ENCODE measurements at regions not wholly inside any gene's neighbourhood (a gene's known extent, or its start where the extent isn't known, plus 50 kb on each side); places are given as distances from the start of the nearest gene placed in this dataset.

GRCh38 chr5:72633041-72633445 is 125.8 kb upstream of the ZNF366 start:
- H3K27me3 ChIP-seq (ENCODE audit: insufficient read depth, poor library complexity, severe bottlenecking) = no peaks in the 10 kb centered on the region
- no peak overlapping the region for H3K4me3 ChIP-seq (ENCODE audit: severe bottlenecking)
- H3K4me1 ChIP-seq (ENCODE audit: insufficient read depth, poor library complexity, severe bottlenecking) = no peaks in the 10 kb centered on the region
- no peak for DNase-seq (ENCODE audit: low spot score)
- no peaks in the 10 kb centered on the region for H3K9me3 ChIP-seq (ENCODE audit: severe bottlenecking)
- no peak overlapping the region for H3K27ac ChIP-seq (ENCODE audit: poor library complexity, severe bottlenecking)
- no peak for TF ChIP-seq CTCF (IDR thresholded peaks at IDR 0.05; ENCODE audit: poor library complexity, severe bottlenecking)
- no peak for ATAC-seq (ENCODE audit: low read depth)
- no peaks in the 10 kb centered on the region for H3K36me3 ChIP-seq (ENCODE audit: low read depth)

DNA sequence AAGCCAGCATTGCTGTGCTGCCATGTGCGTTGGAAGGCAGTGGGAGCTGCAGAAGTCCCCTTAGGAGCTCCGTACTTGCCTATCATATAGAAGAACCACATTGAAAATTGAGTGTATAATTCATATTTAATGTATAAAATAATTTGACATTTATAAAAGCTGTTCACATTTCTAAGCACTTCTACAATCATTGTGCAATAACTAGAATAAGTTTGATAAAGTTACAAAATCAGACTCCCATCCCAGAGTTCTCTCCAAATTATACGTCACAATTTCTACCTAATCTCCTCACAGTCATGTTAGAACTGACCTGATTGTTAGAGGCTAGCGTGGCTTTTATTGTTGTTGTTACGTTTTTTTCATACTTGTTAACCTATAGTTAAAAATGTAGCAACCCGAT is 123.5 kb upstream of the ZNF366 start:
- Histone ChIP-seq H3K27ac (ENCODE audit: poor library complexity, severe bottlenecking) (no peak overlapping the region), H3K36me3 (ENCODE audit: low read depth) (no peaks in the 10 kb centered on the region), H3K4me1 (ENCODE audit: insufficient read depth, poor library complexity, severe bottlenecking) (no peaks in the 10 kb centered on the region), H3K4me3 (ENCODE audit: severe bottlenecking) (no peak overlapping the region), H3K9me3 (ENCODE audit: severe bottlenecking) (no peaks in the 10 kb centered on the region), H3K27me3 (ENCODE audit: insufficient read depth, poor library complexity, severe bottlenecking) (no peaks in the 10 kb centered on the region)
- no peak for ATAC-seq (ENCODE audit: low read depth)
- TF ChIP-seq CTCF (IDR thresholded peaks at IDR 0.05; ENCODE audit: poor library complexity, severe bottlenecking) = no peak
- no peak for DNase-seq (ENCODE audit: low spot score)

GRCh38 chr5:72630081-72630480 is 122.9 kb upstream of the ZNF366 start:
- ATAC-seq (ENCODE audit: low read depth) = no peak

DNA sequence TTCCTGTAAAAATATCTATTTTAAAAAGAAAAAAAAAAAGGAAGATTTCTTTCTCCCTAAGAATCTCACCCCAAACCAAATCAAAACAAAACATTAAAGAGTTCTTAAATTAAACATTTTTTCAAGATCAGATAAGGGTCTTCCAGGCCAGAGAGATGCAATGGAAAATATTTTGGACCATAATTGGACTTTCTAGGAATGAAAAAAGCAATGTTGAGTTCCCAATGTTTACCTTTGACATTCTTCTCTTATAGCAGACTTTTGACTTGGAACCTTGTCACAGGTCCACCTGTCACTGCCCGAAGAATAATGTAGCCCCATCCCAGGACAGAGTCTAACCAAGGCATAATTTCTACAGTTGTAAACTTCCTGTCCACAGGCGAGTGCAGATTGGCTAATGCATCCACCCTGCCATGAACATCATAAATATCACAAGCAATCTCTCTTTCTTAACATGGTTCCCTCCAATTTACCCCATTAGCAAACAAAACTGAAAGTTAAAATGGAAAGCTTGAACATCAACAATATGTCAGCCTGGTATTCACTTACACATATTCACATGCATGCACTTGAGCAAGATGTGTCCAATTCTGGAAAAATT is 121.7 kb upstream of the ZNF366 start:
- Histone ChIP-seq H3K27ac (ENCODE audit: poor library complexity, severe bottlenecking) (no peak overlapping the region), H3K9me3 (ENCODE audit: severe bottlenecking) (no peaks in the 10 kb centered on the region), H3K27me3 (ENCODE audit: insufficient read depth, poor library complexity, severe bottlenecking) (no peaks in the 10 kb centered on the region), H3K4me3 (ENCODE audit: severe bottlenecking) (no peak overlapping the region), H3K36me3 (ENCODE audit: low read depth) (no peaks in the 10 kb centered on the region), H3K4me1 (ENCODE audit: insufficient read depth, poor library complexity, severe bottlenecking) (peaks cover 9% of the 10 kb centered on the region)
- ATAC-seq (ENCODE audit: low read depth) = no peak
- no peak for DNase-seq (ENCODE audit: low spot score)
- no peak for TF ChIP-seq CTCF (IDR thresholded peaks at IDR 0.05; ENCODE audit: poor library complexity, severe bottlenecking)

More at GRCh38 chr5:72630081-72630480, 122.9 kb upstream of the ZNF366 start:
- no peak overlapping the region for H3K27ac ChIP-seq (ENCODE audit: poor library complexity, severe bottlenecking)
- H3K27me3 ChIP-seq (ENCODE audit: insufficient read depth, poor library complexity, severe bottlenecking) = no peaks in the 10 kb centered on the region
- H3K9me3 ChIP-seq (ENCODE audit: severe bottlenecking) = no peaks in the 10 kb centered on the region
- H3K4me1 ChIP-seq (ENCODE audit: insufficient read depth, poor library complexity, severe bottlenecking) = no peaks in the 10 kb centered on the region
- H3K4me3 ChIP-seq (ENCODE audit: severe bottlenecking) = no peak overlapping the region
- TF ChIP-seq CTCF (IDR thresholded peaks at IDR 0.05; ENCODE audit: poor library complexity, severe bottlenecking) = no peak
- no peaks in the 10 kb centered on the region for H3K36me3 ChIP-seq (ENCODE audit: low read depth)
- no peak for DNase-seq (ENCODE audit: low spot score)

DNA sequence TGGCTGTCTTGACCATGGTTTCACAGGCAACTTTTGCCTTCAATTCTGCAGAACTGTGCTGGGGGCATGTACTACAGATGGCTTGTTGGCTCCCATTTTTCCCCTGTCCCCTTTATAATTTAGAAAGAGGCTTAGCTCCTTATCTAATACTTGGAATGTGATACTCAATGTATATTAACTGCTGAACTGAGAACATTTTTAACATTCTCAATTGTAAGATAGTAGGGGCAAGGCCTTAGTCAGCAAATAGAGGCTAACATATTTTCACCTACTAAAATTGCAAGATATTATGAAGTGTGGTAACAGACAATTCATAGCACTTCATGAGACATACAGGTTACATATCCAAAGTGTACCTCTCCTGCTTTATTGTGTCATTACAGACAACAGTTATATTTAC is 118.1 kb upstream of the ZNF366 start:
- ATAC-seq (ENCODE audit: low read depth) = no peak

More for the DNA sequence above, 118.1 kb upstream of the ZNF366 start:
- H3K27ac ChIP-seq (ENCODE audit: poor library complexity, severe bottlenecking) = peak overlapping the region; percentile 22
- no peak overlapping the region for H3K4me3 ChIP-seq (ENCODE audit: severe bottlenecking)
- H3K9me3 ChIP-seq (ENCODE audit: severe bottlenecking) = no peaks in the 10 kb centered on the region
- H3K36me3 ChIP-seq (ENCODE audit: low read depth) = no peaks in the 10 kb centered on the region
- TF ChIP-seq CTCF (IDR thresholded peaks at IDR 0.05; ENCODE audit: poor library complexity, severe bottlenecking) = no peak
- no peak for DNase-seq (ENCODE audit: low spot score)
- H3K27me3 ChIP-seq (ENCODE audit: insufficient read depth, poor library complexity, severe bottlenecking) = no peaks in the 10 kb centered on the region
- peaks cover 10% of the 10 kb centered on the region for H3K4me1 ChIP-seq (ENCODE audit: insufficient read depth, poor library complexity, severe bottlenecking)

Data from RWPE2 (cell line).